ENCODE measurements at regions not wholly inside any gene's neighbourhood (a gene's known extent, or its start where the extent isn't known, plus 50 kb on each side); places are given as distances from the start of the nearest gene placed in this dataset.

GRCh38 chr9:105065098-105066088 lies 137.4 kb upstream of the ABCA1 start:
- TF ChIP-seq GATA3 (IDR thresholded peaks at IDR 0.05; ENCODE audit: low read depth, low read length) = no peak
- no peak for TF ChIP-seq GATA2 (IDR thresholded peaks at IDR 0.05; ENCODE audit: low read depth, low read length)

DNA sequence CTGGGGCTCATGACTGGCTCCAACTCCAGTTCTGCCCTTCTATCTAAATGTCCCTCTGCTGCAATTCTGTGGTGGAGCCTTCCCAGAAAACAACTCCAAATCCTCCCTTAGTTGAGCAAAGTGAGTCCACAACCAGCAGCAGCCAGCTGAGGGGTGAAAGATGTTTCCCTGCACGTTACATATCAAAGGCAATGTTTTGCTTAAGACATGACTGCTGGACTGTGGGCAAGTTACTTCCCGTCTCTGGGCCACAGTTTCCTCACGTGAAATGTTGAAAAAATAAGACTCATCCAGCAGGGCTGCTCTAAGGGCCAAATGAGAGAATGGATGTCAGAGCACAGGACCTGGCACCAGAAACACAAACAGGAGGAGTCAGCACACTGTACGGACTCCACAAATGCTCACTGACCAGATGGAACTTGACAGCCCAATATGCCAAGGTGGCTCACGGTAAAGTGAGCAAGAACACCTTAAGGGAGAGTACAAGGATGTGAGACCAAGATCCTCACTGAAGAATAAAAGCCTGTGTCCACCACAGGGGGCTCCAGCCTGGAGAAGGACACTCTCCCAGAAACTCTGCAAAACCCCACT lies 138.4 kb upstream of the ABCA1 start:
- no peak for TF ChIP-seq GATA2 (IDR thresholded peaks at IDR 0.05; ENCODE audit: low read depth, low read length)
- no peak for TF ChIP-seq GATA3 (IDR thresholded peaks at IDR 0.05; ENCODE audit: low read depth, low read length)

DNA sequence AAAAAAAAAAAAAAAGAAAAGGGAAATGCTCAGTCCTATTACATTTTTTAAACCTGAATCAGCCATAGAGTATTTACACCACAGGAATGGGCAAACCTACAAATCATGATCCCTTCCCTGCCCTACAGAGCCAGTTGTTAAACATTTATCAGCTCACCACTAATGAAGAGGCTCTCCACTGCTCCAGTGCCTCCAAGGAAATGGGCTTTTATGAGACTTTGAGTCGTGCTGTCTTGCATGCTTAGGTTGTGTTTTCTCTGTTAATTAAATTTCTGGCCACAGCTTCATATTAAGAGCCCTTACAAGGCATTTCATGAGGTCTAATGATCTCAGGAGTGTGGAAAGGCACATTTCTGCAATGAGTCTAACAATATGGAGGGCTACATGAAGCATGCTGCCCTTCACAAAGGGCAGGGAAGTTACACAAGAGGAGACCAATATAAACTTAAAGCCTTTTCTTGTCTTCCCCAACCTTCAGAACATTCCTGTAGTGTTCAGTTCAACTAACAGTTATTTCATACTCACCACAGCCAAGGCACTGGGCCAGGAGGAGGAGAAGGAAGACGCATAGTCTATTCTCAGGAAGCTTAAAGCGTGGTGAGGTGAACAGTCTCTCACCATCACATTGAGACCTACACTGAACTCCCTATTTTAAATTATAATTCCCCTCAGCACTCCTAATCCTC lies 140.1 kb upstream of the ABCA1 start:
- no peak for TF ChIP-seq GATA2 (IDR thresholded peaks at IDR 0.05; ENCODE audit: low read depth, low read length)
- TF ChIP-seq GATA3 (IDR thresholded peaks at IDR 0.05; ENCODE audit: low read depth, low read length) = no peak

DNA sequence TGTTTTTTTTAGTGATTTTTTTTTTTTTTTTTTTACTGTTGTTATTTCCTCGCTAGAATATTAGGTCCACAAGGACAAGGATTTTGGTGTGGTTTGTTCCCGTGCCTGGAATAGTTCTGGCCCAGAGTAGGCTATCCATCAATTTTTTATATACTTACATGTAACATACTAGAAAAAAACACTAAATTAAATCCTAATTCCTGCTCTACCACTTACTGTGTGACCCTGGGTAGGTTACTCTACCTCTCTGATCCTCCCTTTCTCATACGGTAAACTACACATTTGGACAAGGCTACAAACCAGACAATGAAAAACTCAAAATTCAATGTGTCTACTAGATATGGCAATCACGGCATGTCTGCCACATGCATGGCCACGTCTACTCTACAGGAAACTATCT lies 141.3 kb upstream of the ABCA1 start:
- TF ChIP-seq GATA2 (IDR thresholded peaks at IDR 0.05; ENCODE audit: low read depth, low read length) (no peak), GATA3 (IDR thresholded peaks at IDR 0.05; ENCODE audit: low read depth, low read length) (no peak)

DNA sequence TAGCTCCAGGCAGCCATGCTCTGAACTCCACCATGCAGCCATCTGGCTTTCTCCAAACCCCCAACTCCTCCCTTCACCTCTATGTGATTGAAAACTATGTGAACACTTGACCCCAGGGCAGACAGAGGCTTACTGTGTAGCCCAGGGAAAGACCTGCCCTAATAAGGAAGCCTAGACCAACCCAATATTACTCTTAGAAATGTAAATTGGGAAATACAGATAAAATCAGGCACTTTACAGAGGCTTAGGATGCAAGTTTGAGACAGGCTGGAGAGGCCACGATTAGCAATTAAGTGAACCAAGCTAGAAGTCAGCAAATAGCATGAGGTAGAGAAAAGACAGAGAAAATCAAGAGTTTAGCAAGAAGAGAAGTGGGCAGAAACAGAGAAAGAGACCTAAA lies 141.7 kb upstream of the ABCA1 start:
- TF ChIP-seq GATA3 (IDR thresholded peaks at IDR 0.05; ENCODE audit: low read depth, low read length) = no peak
- TF ChIP-seq GATA2 (IDR thresholded peaks at IDR 0.05; ENCODE audit: low read depth, low read length) = no peak

GRCh38 chr9:105070176-105070575 lies 142.2 kb upstream of the ABCA1 start:
- TF ChIP-seq GATA3 (IDR thresholded peaks at IDR 0.05; ENCODE audit: low read depth, low read length) (no peak), GATA2 (IDR thresholded peaks at IDR 0.05; ENCODE audit: low read depth, low read length) (no peak)

DNA sequence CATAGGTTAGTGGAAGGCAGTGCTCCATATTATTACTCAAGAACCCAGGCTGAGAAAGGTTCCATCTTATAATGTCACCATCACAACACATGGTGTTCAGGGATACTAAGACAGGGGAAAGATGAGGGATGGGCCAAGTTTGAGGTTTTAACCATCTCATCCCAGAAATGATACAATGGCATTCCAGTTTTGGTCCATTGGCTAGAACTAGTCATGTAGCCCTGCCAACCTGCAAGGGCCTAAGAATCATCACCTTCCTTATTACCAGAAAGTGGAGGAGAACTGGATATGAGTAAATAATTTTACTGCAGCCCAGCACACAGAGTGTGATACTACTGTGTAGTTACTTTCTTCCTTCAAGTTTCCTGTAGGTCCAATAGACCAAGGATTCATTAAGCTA lies 144.5 kb upstream of the ABCA1 start:
- no peak for TF ChIP-seq GATA2 (IDR thresholded peaks at IDR 0.05; ENCODE audit: low read depth, low read length)
- TF ChIP-seq GATA3 (IDR thresholded peaks at IDR 0.05; ENCODE audit: low read depth, low read length) = no peak

- TF ChIP-seq GATA2 (IDR thresholded peaks at IDR 0.05; ENCODE audit: low read depth, low read length) (no peak), GATA3 (IDR thresholded peaks at IDR 0.05; ENCODE audit: low read depth, low read length) (no peak)
Measured at GRCh38 chr9:105073147-105073546, 145.2 kb upstream of the ABCA1 start.

- TF ChIP-seq GATA2 (IDR thresholded peaks at IDR 0.05; ENCODE audit: low read depth, low read length) = no peak
- no peak for TF ChIP-seq GATA3 (IDR thresholded peaks at IDR 0.05; ENCODE audit: low read depth, low read length)
Measured at GRCh38 chr9:105074491-105074890, 146.5 kb upstream of the ABCA1 start.

DNA sequence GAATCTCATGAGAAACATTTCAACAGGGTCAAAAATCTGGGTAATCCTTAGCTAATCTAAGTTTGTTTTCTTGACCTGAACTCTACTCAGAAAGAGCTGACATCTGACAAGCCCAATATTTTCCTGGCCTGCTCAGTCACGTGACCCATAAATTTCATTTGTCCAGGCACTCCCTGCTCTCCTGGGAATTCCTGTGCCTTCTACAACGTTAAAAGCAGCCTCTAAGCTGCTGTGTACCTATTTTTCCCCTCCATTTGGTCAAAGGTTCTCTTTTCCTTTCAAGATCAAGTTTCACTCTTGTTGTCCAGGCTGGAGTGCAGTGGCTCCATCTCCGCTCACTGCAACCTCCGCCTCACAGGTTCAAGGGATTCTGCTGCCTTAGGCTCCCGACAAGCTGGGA lies 148.8 kb upstream of the ABCA1 start:
- no peak for TF ChIP-seq GATA2 (IDR thresholded peaks at IDR 0.05; ENCODE audit: low read depth, low read length)

- TF ChIP-seq GATA2 (IDR thresholded peaks at IDR 0.05; ENCODE audit: low read depth, low read length) (no peak), GATA3 (IDR thresholded peaks at IDR 0.05; ENCODE audit: low read depth, low read length) (no peak)
Measured at GRCh38 chr9:105079457-105079856, 151.5 kb upstream of the ABCA1 start.

DNA sequence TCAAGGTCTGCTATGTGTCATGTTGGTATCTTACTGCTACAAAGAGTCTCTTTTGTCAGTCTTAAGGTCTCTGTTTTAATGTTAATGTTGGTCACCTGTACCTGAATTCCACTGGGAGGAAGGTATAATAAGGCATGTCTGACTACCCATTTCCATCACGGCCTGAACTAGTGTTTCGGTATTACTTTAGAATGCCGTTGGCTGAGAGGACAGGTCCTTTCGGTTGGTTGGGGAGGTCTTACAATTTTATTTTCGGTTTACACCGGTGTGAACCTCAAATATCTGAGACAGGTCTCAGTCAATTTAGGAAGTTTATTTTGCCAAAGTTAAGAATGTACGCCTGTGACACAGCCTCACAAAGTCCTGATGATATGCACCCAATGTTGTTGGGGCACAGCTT lies 154.9 kb upstream of the ABCA1 start:
- TF ChIP-seq GATA3 (IDR thresholded peaks at IDR 0.05; ENCODE audit: low read depth, low read length) (no peak), GATA2 (IDR thresholded peaks at IDR 0.05; ENCODE audit: low read depth, low read length) (no peak)

DNA sequence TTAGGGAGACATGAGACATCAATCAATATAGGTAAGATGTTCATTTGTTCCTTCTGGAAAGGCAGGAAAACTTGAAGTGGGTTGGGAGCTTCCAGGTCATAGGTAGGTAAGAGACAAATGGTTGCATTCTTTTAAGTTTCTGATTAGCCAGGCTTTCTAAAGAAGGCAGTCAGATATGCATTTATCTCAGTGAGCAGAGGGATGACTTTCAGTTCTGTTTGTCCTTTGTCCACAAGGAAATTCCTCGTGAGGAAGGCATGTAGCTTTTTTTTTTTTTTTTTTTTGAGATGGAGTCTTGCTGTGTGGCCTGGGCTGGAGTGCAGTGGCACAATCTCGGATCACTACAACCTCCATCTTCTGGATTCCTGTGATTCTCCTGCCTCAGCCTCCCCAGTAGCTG lies 155.3 kb upstream of the ABCA1 start:
- no peak for TF ChIP-seq GATA2 (IDR thresholded peaks at IDR 0.05; ENCODE audit: low read depth, low read length)
- TF ChIP-seq GATA3 (IDR thresholded peaks at IDR 0.05; ENCODE audit: low read depth, low read length) = no peak
